ENCODE measurements at regions not wholly inside any gene's neighbourhood (a gene's known extent, or its start where the extent isn't known, plus 50 kb on each side); places are given as distances from the start of the nearest gene placed in this dataset.

DNA sequence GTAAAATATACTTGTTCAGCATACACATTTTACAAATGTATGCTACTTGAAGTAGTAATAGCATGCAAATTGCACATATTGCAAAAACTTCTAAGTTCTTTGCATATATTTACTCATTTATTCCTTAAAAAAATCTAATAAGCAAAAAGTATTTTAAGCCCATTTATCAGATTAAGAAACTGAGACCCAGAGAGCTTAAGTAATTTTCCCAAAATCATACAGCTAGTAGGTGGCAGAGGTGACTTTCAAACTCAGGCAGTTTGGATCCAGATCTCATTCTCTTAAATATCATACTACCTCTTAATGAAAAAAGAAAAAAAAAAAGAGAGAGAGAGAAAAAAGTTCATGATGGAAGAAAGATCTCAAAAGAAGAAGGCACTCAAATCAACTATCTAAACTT is 157.9 kb downstream of the RPS12 start:
- Histone ChIP-seq H3K9ac (ENCODE audit: low read length) (no peak overlapping the region), H3K27me3 (replicated peaks in 1 of 4; ENCODE audit: control extremely low read depth in 1 of 4, control insufficient read depth in 3 of 4, insufficient read depth in 4 of 4, low read length in 3 of 4) (no peaks in the 10 kb centered on the region), H3K79me2 (ENCODE audit: control insufficient read depth, insufficient read depth, low read length) (no peaks in the 10 kb centered on the region), H3K4me3 (ENCODE audit: control extremely low read depth in 1 of 5, extremely low read depth in 1 of 5, insufficient read depth in 1 of 5, low read depth in 2 of 5, low read length in 4 of 5) (no peak overlapping the region), H3K4me2 (replicated peaks; ENCODE audit: low read depth, low read length, poor library complexity, severe bottlenecking) (no peak overlapping the region), H3K27ac (ENCODE audit: low read length in 2 of 2) (no peak overlapping the region), H3K4me1 (ENCODE audit: control insufficient read depth in 2 of 2, insufficient read depth in 2 of 2, low read length in 2 of 2) (no peaks in the 10 kb centered on the region), H3K36me3 (replicated peaks in 1 of 2; ENCODE audit: control extremely low read depth in 1 of 2, control insufficient read depth in 1 of 2, extremely low read depth in 1 of 2, insufficient read depth in 2 of 2, low read length in 1 of 2) (no peaks in the 10 kb centered on the region), H4K20me1 (ENCODE audit: control insufficient read depth, insufficient read depth, low read length, poor library complexity, severe bottlenecking) (no peaks in the 10 kb centered on the region), H3K9me3 (ENCODE audit: control extremely low read depth in 1 of 3, control insufficient read depth in 2 of 3, insufficient read depth in 1 of 3, low read length in 2 of 3) (no peaks in the 10 kb centered on the region), H2AFZ (ENCODE audit: insufficient read depth, low read depth, low read length, poor library complexity, severe bottlenecking) (no peak overlapping the region)
- Mint-ChIP-seq H3K4me3 (no peak overlapping the region), H3K4me1 (no peaks in the 10 kb centered on the region), H3K27ac (no peak overlapping the region), H3K27me3 (peaks cover 17% of the 10 kb centered on the region), H3K9me3 (ENCODE audit: insufficient read depth) (no peaks in the 10 kb centered on the region)
- ChIA-PET POLR2A (no interaction called here), CTCF (interaction anchor here (1.7 kb wide), 1 partner anchor 10 kb away, joined by 7 read pairs; no protein-coding TSS in a partner anchor)
- TF ChIP-seq, protein P1, sequence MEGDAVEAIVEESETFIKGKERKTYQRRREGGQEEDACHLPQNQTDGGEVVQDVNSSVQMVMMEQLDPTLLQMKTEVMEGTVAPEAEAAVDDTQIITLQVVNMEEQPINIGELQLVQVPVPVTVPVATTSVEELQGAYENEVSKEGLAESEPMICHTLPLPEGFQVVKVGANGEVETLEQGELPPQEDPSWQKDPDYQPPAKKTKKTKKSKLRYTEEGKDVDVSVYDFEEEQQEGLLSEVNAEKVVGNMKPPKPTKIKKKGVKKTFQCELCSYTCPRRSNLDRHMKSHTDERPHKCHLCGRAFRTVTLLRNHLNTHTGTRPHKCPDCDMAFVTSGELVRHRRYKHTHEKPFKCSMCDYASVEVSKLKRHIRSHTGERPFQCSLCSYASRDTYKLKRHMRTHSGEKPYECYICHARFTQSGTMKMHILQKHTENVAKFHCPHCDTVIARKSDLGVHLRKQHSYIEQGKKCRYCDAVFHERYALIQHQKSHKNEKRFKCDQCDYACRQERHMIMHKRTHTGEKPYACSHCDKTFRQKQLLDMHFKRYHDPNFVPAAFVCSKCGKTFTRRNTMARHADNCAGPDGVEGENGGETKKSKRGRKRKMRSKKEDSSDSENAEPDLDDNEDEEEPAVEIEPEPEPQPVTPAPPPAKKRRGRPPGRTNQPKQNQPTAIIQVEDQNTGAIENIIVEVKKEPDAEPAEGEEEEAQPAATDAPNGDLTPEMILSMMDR (IDR thresholded peaks at IDR 0.05): no peak
- no peak for TF ChIP-seq EZH2 (IDR thresholded peaks at IDR 0.05; ENCODE audit: borderline replicate concordance, insufficient read depth, low read depth, low read length, poor library complexity, severe bottlenecking)
- intact Hi-C loops (cut with micrococcal nuclease): no loop called here
- ATAC-seq (ENCODE audit: low read depth) (no peak), DNase-seq (no peak)

DNA sequence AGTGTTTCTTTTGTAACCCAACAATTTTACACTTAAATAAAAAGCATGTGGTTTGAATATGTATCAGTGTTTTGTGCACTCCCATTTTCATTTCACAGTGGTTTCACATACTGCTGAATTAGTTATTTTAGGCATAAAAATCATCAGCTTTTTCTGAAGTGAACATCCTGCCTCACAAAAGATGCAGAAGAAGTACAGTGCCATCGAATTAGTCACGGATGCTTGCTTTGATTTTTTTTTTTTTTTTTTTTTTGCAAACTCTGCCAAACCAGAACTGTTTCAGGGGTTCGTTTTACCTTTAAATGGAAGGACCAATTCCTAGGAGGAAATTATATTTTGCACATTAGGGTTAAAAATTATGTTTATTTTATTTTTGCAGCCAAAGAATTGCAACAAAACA is 158.6 kb downstream of the RPS12 start:
- intact Hi-C loops (cut with micrococcal nuclease): no loop called here
- no peak overlapping the region for H3K27ac ChIP-seq (ENCODE audit: low read length in 2 of 2)
- no peaks in the 10 kb centered on the region for H4K20me1 ChIP-seq (ENCODE audit: control insufficient read depth, insufficient read depth, low read length, poor library complexity, severe bottlenecking)
- TF ChIP-seq, protein P1 (IDR thresholded peaks at IDR 0.05): no peak
- no peak for TF ChIP-seq EZH2 (IDR thresholded peaks at IDR 0.05; ENCODE audit: borderline replicate concordance, insufficient read depth, low read depth, low read length, poor library complexity, severe bottlenecking)
- DNase-seq (no peak), ATAC-seq (ENCODE audit: low read depth) (no peak)
- H3K27me3 ChIP-seq (replicated peaks in 1 of 4; ENCODE audit: control extremely low read depth in 1 of 4, control insufficient read depth in 3 of 4, insufficient read depth in 4 of 4, low read length in 3 of 4): no peaks in the 10 kb centered on the region
- no peak overlapping the region for H3K4me3 Mint-ChIP-seq
- no peak overlapping the region for H2AFZ ChIP-seq (ENCODE audit: insufficient read depth, low read depth, low read length, poor library complexity, severe bottlenecking)
- H3K27ac Mint-ChIP-seq: no peak overlapping the region
- ChIA-PET POLR2A (no interaction called here), CTCF (no interaction called here)
- H3K4me1 Mint-ChIP-seq: no peaks in the 10 kb centered on the region
- no peaks in the 10 kb centered on the region for H3K4me1 ChIP-seq (ENCODE audit: control insufficient read depth in 2 of 2, insufficient read depth in 2 of 2, low read length in 2 of 2)
- no peak overlapping the region for H3K4me2 ChIP-seq (replicated peaks; ENCODE audit: low read depth, low read length, poor library complexity, severe bottlenecking)
- no peak overlapping the region for H3K4me3 ChIP-seq (ENCODE audit: control extremely low read depth in 1 of 5, extremely low read depth in 1 of 5, insufficient read depth in 1 of 5, low read depth in 2 of 5, low read length in 4 of 5)
- no peak overlapping the region for H3K9ac ChIP-seq (ENCODE audit: low read length)
- no peaks in the 10 kb centered on the region for H3K9me3 ChIP-seq (ENCODE audit: control extremely low read depth in 1 of 3, control insufficient read depth in 2 of 3, insufficient read depth in 1 of 3, low read length in 2 of 3)
- WGBS (ENCODE audit: insufficient coverage): no CpG with 5 or more reads among the region's 3 CpGs
- no peaks in the 10 kb centered on the region for H3K36me3 ChIP-seq (replicated peaks in 1 of 2; ENCODE audit: control extremely low read depth in 1 of 2, control insufficient read depth in 1 of 2, extremely low read depth in 1 of 2, insufficient read depth in 2 of 2, low read length in 1 of 2)
- H3K79me2 ChIP-seq (ENCODE audit: control insufficient read depth, insufficient read depth, low read length): no peaks in the 10 kb centered on the region
- no peaks in the 10 kb centered on the region for H3K9me3 Mint-ChIP-seq (ENCODE audit: insufficient read depth)
- H3K27me3 Mint-ChIP-seq: peaks cover 22% of the 10 kb centered on the region
